Body of pancreas (tissue), 4 donors: ENCODE measurements at regions not wholly inside any gene's neighbourhood (a gene's known extent, or its start where the extent isn't known, plus 50 kb on each side); places are given as distances from the start of the nearest gene placed in this dataset.

Experiments
- ATAC-seq: fragments of 150-250 bp; one replicate; pipeline ENCODE4 v1.9.1; 2016
- DNase-seq, 4 donors: peaks; one replicate each; pipeline ENCODE4 v3.0.0-alpha.2; 2019
- H3K27ac ChIP-seq, 4 donors: fragments of 200-600 bp; sonication (generic); 1 replicate in 3 of 4; 2 replicates in 1 of 4; pipeline versions ENCODE4 v1.5.1 to v1.6.1; 2016 to 2019; ENCODE audit warnings: mild to moderate bottlenecking in 1 of 4, mixed read lengths in 1 of 4, moderate library complexity in 1 of 4
- H3K27me3 ChIP-seq, 2 donors: fragments of 200-600 bp; sonication (generic); one replicate each; pipeline ENCODE4 v1.6.0; 2016; ENCODE audit warnings: mild to moderate bottlenecking in 1 of 2
- H3K36me3 ChIP-seq, 2 donors: fragments of 200-600 bp; sonication (generic); replicated peaks in 1 of 2; 2 replicates each; pipeline ENCODE4 v1.5.1; 2016; ENCODE audit warnings: low read depth in 2 of 2; ENCODE audit not compliant: insufficient read depth in 1 of 2
- H3K4me1 ChIP-seq: fragments of 200-600 bp; sonication (generic); one replicate; pipeline ENCODE4 v1.6.0; 2016
- H3K4me3 ChIP-seq, 2 donors: fragments of 200-600 bp; sonication (generic); 1 replicate in 1 of 2; 2 replicates in 1 of 2; pipeline ENCODE4 v1.5.1; 2016 to 2019
- H3K9me3 ChIP-seq, 3 donors: fragments of 200-600 bp; sonication (generic); 1 replicate in 2 of 3; 2 replicates in 1 of 3; pipeline ENCODE4 v1.5.1; 2016
- CTCF ChIP-seq, 7 experiments: fragments of 450-650 bp in 4 of 7; fragments of 200-600 bp in 3 of 7; sonication (generic) in 3 of 7; IDR thresholded peaks; one replicate each; pipeline ENCODE4 v1.5.1; 2016 to 2019; ENCODE audit warnings: antibody characterized with exemption in 7 of 7
- POLR2A ChIP-seq, 3 donors: fragments of 450-650 bp; IDR thresholded peaks; one replicate each; pipeline ENCODE4 v1.6.1; 2016; ENCODE audit warnings: antibody characterized with exemption in 3 of 3, mild to moderate bottlenecking in 2 of 3
- WGBS, 2 donors: methylation state at CpG; one replicate each; pipeline ENCODE4 v1.1.5; 2017; 5-methylcytosine and 5-hydroxymethylcytosine counted together
- intact Hi-C: fragments of 100-400 bp; cut with DNase I; formaldehyde crosslinking; loops from one replicate; pipeline ENCODE4 v1.15.1; 2023

GRCh38 chr5:6194261-6194875 lies 184.0 kb downstream of the MED10 start:
- no peak overlapping the region for H3K4me3 ChIP-seq
- no peaks in the 10 kb centered on the region for H3K4me1 ChIP-seq
- no peak for DNase-seq
- no peaks in the 10 kb centered on the region for H3K9me3 ChIP-seq
- 74 to 81% methylated on average over 13 of the region's 13 CpGs for WGBS, 2 donors
- intact Hi-C loops = no loop called here
- H3K27me3 ChIP-seq = no peaks in the 10 kb centered on the region
- no peak for ATAC-seq
- no peak for TF ChIP-seq POLR2A (IDR thresholded peaks at IDR 0.05)
- no peak for TF ChIP-seq CTCF (IDR thresholded peaks at IDR 0.05)
- no peak overlapping the region for H3K27ac ChIP-seq
- H3K36me3 ChIP-seq = no peaks in the 10 kb centered on the region

GRCh38 chr5:6193310-6193709 lies 185.0 kb downstream of the MED10 start:
- no peaks in the 10 kb centered on the region for H3K36me3 ChIP-seq
- intact Hi-C loops = no loop called here
- H3K4me1 ChIP-seq = no peaks in the 10 kb centered on the region
- ATAC-seq (no peak), DNase-seq (no peak)
- no peaks in the 10 kb centered on the region for H3K9me3 ChIP-seq
- WGBS, 2 donors = 50 to 54% methylated on average over 8 of the region's 8 CpGs
- H3K27ac ChIP-seq = no peak overlapping the region
- no peaks in the 10 kb centered on the region for H3K27me3 ChIP-seq
- no peak for TF ChIP-seq POLR2A (IDR thresholded peaks at IDR 0.05)
- TF ChIP-seq CTCF (IDR thresholded peaks at IDR 0.05) = no peak
- H3K4me3 ChIP-seq = no peak overlapping the region

GRCh38 chr5:6190838-6191237 lies 187.5 kb downstream of the MED10 start:
- H3K4me3 ChIP-seq = no peak overlapping the region
- no peak for ATAC-seq
- no peak overlapping the region for H3K27ac ChIP-seq
- TF ChIP-seq CTCF (IDR thresholded peaks at IDR 0.05) = no peak
- no peak for TF ChIP-seq POLR2A (IDR thresholded peaks at IDR 0.05)
- H3K9me3 ChIP-seq = no peaks in the 10 kb centered on the region
- intact Hi-C loops = no loop called here
- DNase-seq = no peak
- no peaks in the 10 kb centered on the region for H3K27me3 ChIP-seq
- H3K36me3 ChIP-seq = no peaks in the 10 kb centered on the region
- WGBS, 2 donors = 61 to 70% methylated on average over 7 of the region's 7 CpGs
- no peaks in the 10 kb centered on the region for H3K4me1 ChIP-seq

GRCh38 chr5:6188976-6189375 lies 189.4 kb downstream of the MED10 start:
- H3K4me3 ChIP-seq = no peak overlapping the region
- no peaks in the 10 kb centered on the region for H3K9me3 ChIP-seq
- TF ChIP-seq CTCF (IDR thresholded peaks at IDR 0.05) (no peak), POLR2A (IDR thresholded peaks at IDR 0.05) (no peak)
- no peak overlapping the region for H3K27ac ChIP-seq
- intact Hi-C loops = no loop called here
- no peak for DNase-seq
- H3K4me1 ChIP-seq = no peaks in the 10 kb centered on the region
- ATAC-seq = no peak
- H3K27me3 ChIP-seq = no peaks in the 10 kb centered on the region
- WGBS, 2 donors = 66 to 87% methylated on average over 8 of the region's 8 CpGs
- no peaks in the 10 kb centered on the region for H3K36me3 ChIP-seq

GRCh38 chr5:6188344-6188743 lies 190.0 kb downstream of the MED10 start:
- no peak for ATAC-seq
- H3K4me1 ChIP-seq = no peaks in the 10 kb centered on the region
- no peaks in the 10 kb centered on the region for H3K9me3 ChIP-seq
- WGBS, 2 donors = 76 to 78% methylated on average over 6 of the region's 6 CpGs
- H3K27me3 ChIP-seq = no peaks in the 10 kb centered on the region
- H3K36me3 ChIP-seq = no peaks in the 10 kb centered on the region
- TF ChIP-seq POLR2A (IDR thresholded peaks at IDR 0.05) (no peak), CTCF (IDR thresholded peaks at IDR 0.05) (no peak)
- intact Hi-C loops = no loop called here
- no peak overlapping the region for H3K4me3 ChIP-seq
- no peak overlapping the region for H3K27ac ChIP-seq
- DNase-seq = no peak
